HCT116 (cell line): ENCODE measurements at regions not wholly inside any gene's neighbourhood (a gene's known extent, or its start where the extent isn't known, plus 50 kb on each side); places are given as distances from the start of the nearest gene placed in this dataset.

Source experiments
- ATAC-seq: fragments of 200-7000 bp; cut with Tn5 transposase; 2 replicates; pipeline ENCODE4 v1.9.1; 2020; ENCODE audit warnings: mild to moderate bottlenecking, moderate library complexity
- BruUV-seq: library from RNA; stranded (reverse); fragments of 400-500 nt; replicated peaks from 2 replicates; lab custom pipeline; 2021; lab: Mats Ljungman, UMichigan
- CTCF ChIA-PET: fragments of 300-600 bp; sonication (Branson Sonifier 250); formaldehyde crosslinking; loops from one replicate; lab custom pipeline; 2021; ENCODE audit warnings: antibody characterized with exemption; lab: Charles Lee
- POLR2A ChIA-PET: fragments of 300-600, 350-600 bp; sonication (Branson Sonifier 250); formaldehyde crosslinking; loops from one replicate; lab custom pipeline; 2021; ENCODE audit warnings: antibody characterized with exemption; lab: Charles Lee
- RAD21 ChIA-PET, 2 experiments: fragments of 300-600 bp; sonication (Branson Sonifier 250); formaldehyde crosslinking; loops; one replicate each; lab custom pipeline; 2023; ENCODE audit warnings: low total read pairs in 2 of 2; ENCODE audit not compliant: uncharacterized antibody in 2 of 2, unreplicated experiment in 2 of 2, low non-redundant PET in 1 of 2; lab: Charles Lee
- DNase-seq: peaks from one replicate; pipeline ENCODE4 v3.0.0-alpha.2; 2010; ENCODE audit warnings: low read depth, low spot score
- H2AFZ ChIP-seq: fragments of 200-600 bp; shearing (Covaris generic), sonication (generic); 2 replicates; pipeline ENCODE4 v1.6.1; 2017; ENCODE audit warnings: low read depth, mixed run types, mixed read lengths, antibody characterized with exemption, low read length; ENCODE audit not compliant: poor library complexity, severe bottlenecking
- H3K27ac ChIP-seq: 2 replicates; pipeline ENCODE4 v1.5.1; 2012; ENCODE audit warnings: low read depth, low read length
- H3K27me3 ChIP-seq: fragments of 200-600 bp; sonication (generic); 2 replicates; pipeline ENCODE4 v1.6.1; 2016; ENCODE audit warnings: mixed run types, low read length, mixed read lengths; ENCODE audit not compliant: insufficient read depth
- H3K36me3 ChIP-seq, 2 experiments: fragments of 200-500 bp in 1 of 2; fragments of 200-600 bp in 1 of 2; sonication (Bioruptor generic) in 1 of 2; sonication (generic) in 1 of 2; 2 replicates each; pipeline versions ENCODE4 v1.5.1 to v1.6.1; 2014 to 2016; ENCODE audit warnings: low read length in 2 of 2, inconsistent platforms in 1 of 2, mixed read lengths in 1 of 2, mixed run types in 1 of 2; ENCODE audit not compliant: insufficient read depth in 2 of 2, control insufficient read depth in 1 of 2
- H3K4me1 ChIP-seq, 2 experiments: fragments of 200-600 bp in 1 of 2; sonication (generic) in 1 of 2; 2 replicates each; pipeline versions ENCODE4 v1.5.1 to v1.6.1; 2012 to 2017; ENCODE audit warnings: low read length in 2 of 2, inconsistent platforms in 1 of 2, mild to moderate bottlenecking in 1 of 2, mixed read lengths in 1 of 2, mixed run types in 1 of 2, moderate library complexity in 1 of 2; ENCODE audit not compliant: insufficient read depth in 2 of 2, control insufficient read depth in 1 of 2
- H3K4me2 ChIP-seq: fragments of 200-600 bp; sonication (generic); 2 replicates; pipeline ENCODE4 v1.6.1; 2017; ENCODE audit warnings: mixed run types, low read length, mixed read lengths
- H3K4me3 ChIP-seq, 2 experiments: fragments of 200-600 bp in 1 of 2; sonication (generic) in 1 of 2; replicated peaks in 1 of 2; 2 replicates each; pipeline ENCODE4 v1.5.1; 2011 to 2016; ENCODE audit warnings: low read length in 2 of 2, control low read depth in 1 of 2, low read depth in 1 of 2, mild to moderate bottlenecking in 1 of 2, mixed read lengths in 1 of 2, mixed run types in 1 of 2
- H3K79me2 ChIP-seq: fragments of 200-600 bp; sonication (generic); 2 replicates; pipeline ENCODE4 v1.6.1; 2017; ENCODE audit warnings: mild to moderate bottlenecking, mixed run types, low read length, moderate library complexity, mixed read lengths; ENCODE audit not compliant: insufficient read depth
- H3K9ac ChIP-seq: fragments of 200-600 bp; sonication (generic); 2 replicates; pipeline ENCODE4 v1.6.1; 2016; ENCODE audit warnings: low read length, mixed read lengths
- H3K9me2 ChIP-seq: fragments of 200-600 bp; sonication (generic), shearing (Covaris generic); 2 replicates; pipeline ENCODE4 v1.6.1; 2017; ENCODE audit warnings: mixed run types, mild to moderate bottlenecking, moderate library complexity; ENCODE audit not compliant: insufficient read depth
- H3K9me3 ChIP-seq, 2 experiments: fragments of 200-500 bp in 1 of 2; fragments of 200-600 bp in 1 of 2; sonication (Bioruptor generic) in 1 of 2; sonication (generic) in 1 of 2; 2 replicates each; pipeline ENCODE4 v1.6.1; 2014 to 2017; ENCODE audit warnings: low read length in 2 of 2, mixed read lengths in 2 of 2, inconsistent platforms in 1 of 2, low read depth in 1 of 2, mild to moderate bottlenecking in 1 of 2, mixed run types in 1 of 2, moderate library complexity in 1 of 2; ENCODE audit not compliant: control insufficient read depth in 1 of 2, insufficient read depth in 1 of 2
- H4K20me1 ChIP-seq: fragments of 200-600 bp; sonication (generic), shearing (Covaris generic); 2 replicates; pipeline ENCODE4 v1.6.1; 2017; ENCODE audit warnings: mixed run types, mild to moderate bottlenecking, moderate library complexity; ENCODE audit not compliant: insufficient read depth
- CEBPB ChIP-seq: IDR thresholded peaks from 2 replicates; pipeline ENCODE4 v1.6.1; 2012; ENCODE audit warnings: low read depth
- EGR1 ChIP-seq: IDR thresholded peaks from 2 replicates; pipeline ENCODE4 v1.6.1; 2012; ENCODE audit warnings: low read depth
- FOSL1 ChIP-seq: IDR thresholded peaks from 2 replicates; pipeline ENCODE4 v1.6.1; 2012; ENCODE audit warnings: low read depth
- JUND ChIP-seq: IDR thresholded peaks from 2 replicates; pipeline ENCODE4 v1.6.1; 2012
- POLR2AphosphoS5 ChIP-seq: IDR thresholded peaks from 2 replicates; pipeline ENCODE4 v1.6.1; 2011; ENCODE audit warnings: mild to moderate bottlenecking, low read depth, low read length, moderate library complexity
- SIN3A ChIP-seq: IDR thresholded peaks from 2 replicates; pipeline ENCODE4 v1.6.1; 2012; ENCODE audit warnings: low read depth
- SP1 ChIP-seq: IDR thresholded peaks from 2 replicates; pipeline ENCODE4 v1.6.1; 2012; ENCODE audit warnings: low read depth
- TCF7L2 ChIP-seq: IDR thresholded peaks from 2 replicates; pipeline ENCODE4 v1.7.0; 2011; ENCODE audit warnings: borderline replicate concordance, inconsistent platforms; ENCODE audit not compliant: insufficient read depth, insufficient read length; ENCODE audit errors: extremely low read depth
- YY1 ChIP-seq: IDR thresholded peaks from 2 replicates; pipeline ENCODE4 v1.6.1; 2011; ENCODE audit warnings: low read length, low read depth, moderate library complexity, mild to moderate bottlenecking; ENCODE audit not compliant: insufficient replicate concordance; ENCODE audit errors: extremely low read depth
- intact Hi-C: fragments of 100-400 bp; cut with micrococcal nuclease; formaldehyde crosslinking; loops from 2 replicates; pipeline ENCODE4 v1.10.0; 2022
- TF ChIP-seq, protein P1 (sequence below): IDR thresholded peaks from 2 replicates; pipeline ENCODE4 v1.6.1; 2012

DNA sequence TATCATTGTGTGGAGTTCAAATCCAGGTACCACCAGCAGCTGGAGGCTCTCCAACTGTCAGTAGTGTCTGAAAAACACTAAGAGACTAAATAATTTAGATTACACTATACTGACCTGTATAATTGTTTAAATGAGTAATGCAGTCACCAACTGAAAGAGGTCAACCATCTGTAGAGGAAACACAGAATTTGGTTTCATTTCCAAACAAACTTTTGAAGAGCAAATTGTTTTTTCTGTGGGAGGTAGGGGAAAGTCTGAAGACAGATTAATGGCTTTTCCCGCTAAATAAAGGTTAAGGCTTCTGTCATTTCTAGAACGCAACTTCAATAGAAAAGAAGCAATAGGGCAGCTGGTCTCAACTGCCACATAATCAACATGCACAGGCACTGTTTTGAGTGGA, 462.6 kb downstream of the PRKD1 start:
- DNase-seq (no peak), ATAC-seq (no peak)
- no peak overlapping the region for H3K27ac ChIP-seq
- ChIA-PET POLR2A (no interaction called here), RAD21 (no interaction called here), CTCF (no interaction called here)
- BruUV-seq = no TSS peak
- TF ChIP-seq YY1 = no peak
- no peak for TF ChIP-seq EGR1
- no peak for TF ChIP-seq FOSL1
- no peak for TF ChIP-seq SP1
- TF ChIP-seq, protein P1, sequence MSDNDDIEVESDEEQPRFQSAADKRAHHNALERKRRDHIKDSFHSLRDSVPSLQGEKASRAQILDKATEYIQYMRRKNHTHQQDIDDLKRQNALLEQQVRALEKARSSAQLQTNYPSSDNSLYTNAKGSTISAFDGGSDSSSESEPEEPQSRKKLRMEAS = no peak
- H3K4me3 ChIP-seq = no peak overlapping the region
- H3K9ac ChIP-seq = no peak overlapping the region
- no peaks in the 10 kb centered on the region for H3K4me1 ChIP-seq
- H3K9me3 ChIP-seq = peaks cover 12 to 25% of the 10 kb centered on the region in 2 experiments; a peak in 3 of 4 replicates
- H3K27me3 ChIP-seq = no peaks in the 10 kb centered on the region
- H2AFZ ChIP-seq = no peak overlapping the region
- H3K4me2 ChIP-seq = no peak overlapping the region
- intact Hi-C loops = no loop called here
- H3K36me3 ChIP-seq = no peaks in the 10 kb centered on the region
- H4K20me1 ChIP-seq = no peaks in the 10 kb centered on the region
- no peaks in the 10 kb centered on the region for H3K9me2 ChIP-seq
- H3K79me2 ChIP-seq = no peaks in the 10 kb centered on the region

DNA sequence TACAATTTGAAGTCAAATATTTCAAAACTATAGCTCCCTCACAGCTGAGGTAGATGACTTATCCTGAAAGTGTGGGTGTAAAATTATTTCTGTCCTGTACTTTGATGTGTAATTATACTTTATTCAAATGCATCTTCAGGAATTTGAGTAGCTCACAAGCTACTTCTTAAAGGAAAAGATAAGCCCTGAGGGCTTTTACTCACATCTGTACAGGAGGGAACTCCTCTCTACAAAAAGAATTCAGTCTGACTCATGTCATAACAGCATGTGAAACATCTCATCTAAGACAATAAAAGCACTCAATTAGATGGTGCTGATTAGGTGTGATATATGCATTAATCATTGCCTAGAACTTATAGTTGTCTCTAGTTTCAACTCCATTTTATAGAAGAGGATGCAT, 452.0 kb downstream of the PRKD1 start:
- no TSS peak for BruUV-seq
- H3K9me3 ChIP-seq = peaks cover 0 to 13% of the 10 kb centered on the region in 2 experiments; a peak in 2 of 4 replicates

More for the DNA sequence above, 452.0 kb downstream of the PRKD1 start:
- no peak for TF ChIP-seq TCF7L2
- no peak for TF ChIP-seq POLR2AphosphoS5
- TF ChIP-seq CEBPB = no peak
- TF ChIP-seq FOSL1 = no peak
- TF ChIP-seq YY1 = no peak
- no peak for TF ChIP-seq SIN3A
- TF ChIP-seq JUND = no peak
- TF ChIP-seq, all 23 proteins: peak for 0
- Histone ChIP-seq H3K36me3 (no peaks in the 10 kb centered on the region), H3K4me3 (no peak overlapping the region), H3K79me2 (no peaks in the 10 kb centered on the region), H3K27me3 (no peaks in the 10 kb centered on the region), H3K4me2 (no peak overlapping the region), H3K4me1 (no peaks in the 10 kb centered on the region), H4K20me1 (no peaks in the 10 kb centered on the region), H3K9ac (no peak overlapping the region), H2AFZ (no peak overlapping the region), H3K27ac (no peak overlapping the region), H3K9me2 (no peaks in the 10 kb centered on the region)
- ChIA-PET POLR2A (no interaction called here), RAD21 (no interaction called here), CTCF (no interaction called here)
- no peak for DNase-seq
- intact Hi-C loops = no loop called here
- no peak for ATAC-seq
